Fibroblast of villous mesenchyme (primary cell): ENCODE measurements at regions not wholly inside any gene's neighbourhood (a gene's known extent, or its start where the extent isn't known, plus 50 kb on each side); places are given as distances from the start of the nearest gene placed in this dataset.

Source experiments
- DNase-seq: peaks from one replicate; pipeline ENCODE4 v3.0.0-alpha.2; 2010; ENCODE audit warnings: low read depth
- H3K4me3 ChIP-seq: 2 replicates; pipeline ENCODE4 v1.5.1; 2011; ENCODE audit warnings: low read depth, mild to moderate bottlenecking, low read length
- CTCF ChIP-seq: IDR thresholded peaks from 2 replicates; pipeline ENCODE4 v1.5.1; 2012; ENCODE audit warnings: low read depth, mild to moderate bottlenecking, low read length; ENCODE audit not compliant: insufficient read depth

GRCh38 chr13:109957875-109958274 lies 171.5 kb upstream of the IRS2 start:
- DNase-seq = no peak
- TF ChIP-seq CTCF = no peak
- H3K4me3 ChIP-seq = no peak overlapping the region

GRCh38 chr13:109955598-109955997 lies 169.2 kb upstream of the IRS2 start:
- TF ChIP-seq CTCF = no peak
- DNase-seq = peak; percentile 58
- no peak overlapping the region for H3K4me3 ChIP-seq

- no peak overlapping the region for H3K4me3 ChIP-seq
- TF ChIP-seq CTCF = no peak
- DNase-seq = no peak
Measured at GRCh38 chr13:109954441-109954840, 168.1 kb upstream of the IRS2 start.

- TF ChIP-seq CTCF = no peak
- no peak for DNase-seq
- H3K4me3 ChIP-seq = no peak overlapping the region
Measured at GRCh38 chr13:109951491-109951890, 165.1 kb upstream of the IRS2 start.

GRCh38 chr13:109949397-109949796 lies 163.0 kb upstream of the IRS2 start:
- no peak overlapping the region for H3K4me3 ChIP-seq
- no peak for DNase-seq
- TF ChIP-seq CTCF = no peak

- no peak for DNase-seq
- no peak for TF ChIP-seq CTCF
- no peak overlapping the region for H3K4me3 ChIP-seq
Measured at GRCh38 chr13:109947006-109947405, 160.6 kb upstream of the IRS2 start.

- no peak overlapping the region for H3K4me3 ChIP-seq
- peak; percentile 80 for DNase-seq
- no peak for TF ChIP-seq CTCF
Measured at GRCh38 chr13:109945206-109945960, 159.0 kb upstream of the IRS2 start.
